ENCODE measurements at regions not wholly inside any gene's neighbourhood (a gene's known extent, or its start where the extent isn't known, plus 50 kb on each side); places are given as distances from the start of the nearest gene placed in this dataset.

- DNase-seq (ENCODE audit: low read depth): peak; percentile 67
Observed at GRCh38 chr4:32226204-32226603, 1506.0 kb downstream of the PCDH7 start.

DNA sequence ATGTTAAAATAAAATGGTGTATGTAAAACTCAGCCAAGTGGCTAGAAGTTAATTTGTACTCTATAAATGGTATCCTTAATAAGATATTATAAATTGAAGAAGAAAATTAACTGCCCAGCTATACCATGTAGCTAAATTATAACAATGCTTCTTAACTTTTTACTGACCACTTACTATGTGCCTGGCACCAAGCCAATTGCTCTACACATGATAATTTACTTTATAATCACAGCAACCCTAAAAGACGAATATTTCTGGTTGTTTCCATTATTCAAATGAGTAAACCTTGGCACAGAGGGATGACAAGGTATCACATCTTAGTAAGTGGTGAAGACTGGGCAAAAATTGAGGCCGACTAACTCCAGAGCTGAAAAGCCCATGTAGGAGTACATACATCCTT, 1506.6 kb downstream of the PCDH7 start:
- DNase-seq (ENCODE audit: low read depth): no peak

- DNase-seq (ENCODE audit: low read depth): no peak
Observed at GRCh38 chr4:32243926-32244325, 1523.8 kb downstream of the PCDH7 start.

- no peak for DNase-seq (ENCODE audit: low read depth)
Observed at GRCh38 chr4:32249040-32249439, 1528.9 kb downstream of the PCDH7 start.

GRCh38 chr4:32251126-32251525, 1531.0 kb downstream of the PCDH7 start:
- DNase-seq (ENCODE audit: low read depth): no peak

GRCh38 chr4:32251926-32252325, 1531.8 kb downstream of the PCDH7 start:
- DNase-seq (ENCODE audit: low read depth): no peak

GRCh38 chr4:32254216-32254615, 1534.0 kb downstream of the PCDH7 start:
- DNase-seq (ENCODE audit: low read depth): no peak

- no peak for DNase-seq (ENCODE audit: low read depth)
Observed at GRCh38 chr4:32258986-32259385, 1538.8 kb downstream of the PCDH7 start.

- no peak for DNase-seq (ENCODE audit: low read depth)
Observed at GRCh38 chr4:32261196-32261595, 1541.0 kb downstream of the PCDH7 start.

DNA sequence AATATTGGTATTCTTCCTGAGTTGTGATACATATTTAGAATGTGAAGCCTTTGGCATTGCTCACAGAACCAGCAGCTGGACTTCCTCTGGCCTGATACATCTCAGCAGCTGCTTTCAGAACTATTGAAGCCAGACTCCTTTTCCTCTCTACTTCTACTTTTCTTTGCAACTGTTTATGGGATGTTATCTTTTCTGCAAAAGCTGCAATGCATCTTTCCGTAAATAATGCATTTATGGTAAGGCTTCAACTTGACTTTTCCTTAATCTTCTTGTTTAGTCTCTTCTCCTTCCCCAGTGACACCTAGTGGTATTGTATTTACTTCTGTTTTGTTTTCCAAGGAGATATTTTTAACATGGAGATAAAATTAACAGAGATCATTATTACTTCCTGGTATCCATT, 1548.7 kb downstream of the PCDH7 start:
- peak; percentile 15 for DNase-seq (ENCODE audit: low read depth)

GRCh38 chr4:32290102-32290501, 1569.9 kb downstream of the PCDH7 start:
- DNase-seq (ENCODE audit: low read depth): no peak

- no peak for DNase-seq (ENCODE audit: low read depth)
Observed at GRCh38 chr4:32318926-32319325, 1598.8 kb downstream of the PCDH7 start.

DNA sequence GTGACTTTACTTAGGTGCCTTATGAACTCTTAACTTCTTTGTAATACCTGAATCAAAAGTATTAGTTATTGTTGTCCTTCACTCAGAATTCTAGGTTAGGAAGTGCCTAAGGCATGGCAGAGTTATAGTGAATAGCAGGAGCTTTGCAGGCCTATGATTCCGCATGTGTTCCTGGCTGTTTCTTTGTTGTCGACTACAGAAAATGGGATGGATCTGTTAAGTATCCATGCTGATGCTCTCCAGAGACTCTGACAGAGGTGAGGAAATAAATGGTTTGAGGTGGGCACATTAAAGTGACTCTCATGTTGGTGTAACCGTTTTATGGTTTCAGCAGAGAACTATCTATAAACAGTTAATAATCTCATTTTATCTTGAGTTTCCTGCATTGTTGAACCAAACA, 1601.3 kb downstream of the PCDH7 start:
- no peak for DNase-seq (ENCODE audit: low read depth)

- no peak for DNase-seq (ENCODE audit: low read depth)
Observed at GRCh38 chr4:32334759-32335158, 1614.6 kb downstream of the PCDH7 start.

DNA sequence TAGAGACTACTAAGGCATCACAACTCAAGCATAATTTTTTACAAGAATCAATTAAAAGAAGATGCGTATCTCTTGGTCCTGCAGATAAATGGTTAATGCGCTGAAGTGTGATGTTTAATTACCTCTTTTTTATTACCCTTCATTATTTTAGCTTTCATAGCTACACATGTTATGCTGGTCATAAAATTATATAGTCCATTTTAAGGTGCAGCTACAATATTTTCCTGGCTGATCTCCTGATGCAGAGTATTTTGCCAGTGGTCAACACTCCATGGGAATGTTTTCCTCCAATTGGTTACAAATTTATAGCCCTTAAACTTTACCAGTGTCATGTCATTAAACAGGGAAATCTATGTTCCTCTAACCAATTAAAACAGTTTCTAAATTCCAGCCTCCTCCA, 1617.2 kb downstream of the PCDH7 start:
- no peak for DNase-seq (ENCODE audit: low read depth)

GRCh38 chr4:32340591-32340990, 1620.4 kb downstream of the PCDH7 start:
- no peak for DNase-seq (ENCODE audit: low read depth)

DNA sequence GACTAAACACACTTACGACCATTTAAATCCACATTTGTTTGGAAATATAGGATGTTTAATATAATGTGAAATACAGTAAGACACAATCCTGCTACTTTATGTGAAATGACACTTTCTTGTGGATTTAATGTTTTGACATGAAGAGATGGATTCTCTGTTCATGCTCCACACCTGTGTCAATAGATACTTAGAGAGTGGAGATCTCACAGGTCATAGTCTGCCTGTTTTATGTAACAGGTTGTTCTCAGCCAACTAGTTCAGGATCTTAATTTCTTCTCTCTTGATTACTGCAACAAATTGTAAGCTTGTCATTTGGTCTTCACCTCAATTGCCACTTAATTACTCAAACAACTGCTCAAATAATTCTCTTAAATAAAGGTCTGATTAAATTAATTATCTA, 1621.2 kb downstream of the PCDH7 start:
- DNase-seq (ENCODE audit: low read depth): no peak

GRCh38 chr4:32342054-32342453, 1621.9 kb downstream of the PCDH7 start:
- DNase-seq (ENCODE audit: low read depth): no peak

- DNase-seq (ENCODE audit: low read depth): no peak
Observed at GRCh38 chr4:32349026-32349425, 1628.9 kb downstream of the PCDH7 start.

DNA sequence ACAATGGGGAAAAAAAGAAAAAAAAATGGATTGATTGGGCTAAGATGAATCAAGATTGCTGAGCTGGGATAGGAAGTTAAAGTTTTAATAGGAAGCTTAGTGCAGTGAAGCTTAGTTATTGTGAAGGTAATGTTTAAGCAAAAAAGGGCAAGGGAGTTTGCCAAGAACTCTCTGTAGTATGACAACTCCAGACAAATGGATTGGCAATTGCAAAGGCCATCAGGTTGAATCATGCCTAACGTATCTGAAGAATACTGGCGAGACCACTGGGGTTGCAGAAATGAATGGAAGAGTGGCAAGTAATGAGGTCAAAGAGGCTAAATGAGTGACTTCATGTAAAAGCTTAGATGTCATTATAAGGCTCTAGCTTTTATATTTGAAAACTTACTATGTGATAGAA, 1654.0 kb downstream of the PCDH7 start:
- DNase-seq (ENCODE audit: low read depth): peak; percentile 54

GRCh38 chr4:32393806-32394205, 1673.6 kb downstream of the PCDH7 start:
- DNase-seq (ENCODE audit: low read depth): no peak

- DNase-seq (ENCODE audit: low read depth): no peak
Observed at GRCh38 chr4:32394255-32394654, 1674.1 kb downstream of the PCDH7 start.

- no peak for DNase-seq (ENCODE audit: low read depth)
Observed at GRCh38 chr4:32396507-32397070, 1676.4 kb downstream of the PCDH7 start.

DNA sequence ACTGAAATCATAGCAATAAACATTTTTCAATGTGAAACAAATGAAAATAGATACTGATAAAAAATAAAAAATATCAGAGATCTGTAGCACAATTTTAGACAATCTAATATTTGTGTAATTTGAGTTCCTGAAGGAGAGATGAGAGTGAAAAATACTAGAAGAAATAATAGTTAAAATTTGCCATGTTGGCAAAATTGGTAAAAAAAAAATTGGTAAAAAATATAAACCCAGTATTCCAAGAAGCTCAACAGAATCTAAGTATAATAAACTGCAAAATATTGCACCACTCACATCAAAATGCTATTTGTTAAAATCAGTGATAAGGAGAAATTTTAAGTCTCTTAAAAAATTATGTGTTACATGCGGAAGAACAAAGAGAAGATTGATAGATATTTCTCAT, 1680.7 kb downstream of the PCDH7 start:
- DNase-seq (ENCODE audit: low read depth): no peak

Data from renal cortical epithelial cell (primary cell).